GM19372 (cell line): ENCODE measurements at regions not wholly inside any gene's neighbourhood (a gene's known extent, or its start where the extent isn't known, plus 50 kb on each side); places are given as distances from the start of the nearest gene placed in this dataset.

Experiments
- ATAC-seq: cut with Tn5 transposase; IDR thresholded peaks from one replicate; pipeline ENCODE4 v1.9.1; 2021; ENCODE audit warnings: mild to moderate bottlenecking, low read depth, moderate library complexity; ENCODE audit not compliant: unreplicated experiment

GRCh38 chr10:60669501-60669900 is 108.8 kb upstream of the CDK1 start:
- no peak for ATAC-seq

DNA sequence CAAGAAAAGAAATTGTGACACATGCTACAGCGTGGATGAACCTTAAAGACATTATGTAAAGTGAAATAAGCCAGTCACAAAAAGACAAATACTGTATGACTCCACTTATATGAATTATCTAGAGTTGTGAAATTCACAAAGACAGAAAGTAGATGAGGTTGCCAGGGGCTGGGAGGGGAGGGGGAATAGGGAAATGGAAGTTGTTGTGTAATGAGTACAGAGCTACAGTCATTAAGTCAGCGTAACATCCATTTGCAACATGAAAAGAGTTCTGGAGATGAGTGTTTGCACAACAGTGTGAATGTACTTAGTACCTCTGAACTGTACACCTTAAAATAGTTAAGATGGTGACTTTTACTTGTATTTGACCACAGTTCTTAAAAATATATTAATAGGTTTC is 112.1 kb upstream of the CDK1 start:
- no peak for ATAC-seq

GRCh38 chr10:60664859-60665258 is 113.4 kb upstream of the CDK1 start:
- ATAC-seq: no peak

GRCh38 chr10:60663850-60664249 is 114.4 kb upstream of the CDK1 start:
- no peak for ATAC-seq

DNA sequence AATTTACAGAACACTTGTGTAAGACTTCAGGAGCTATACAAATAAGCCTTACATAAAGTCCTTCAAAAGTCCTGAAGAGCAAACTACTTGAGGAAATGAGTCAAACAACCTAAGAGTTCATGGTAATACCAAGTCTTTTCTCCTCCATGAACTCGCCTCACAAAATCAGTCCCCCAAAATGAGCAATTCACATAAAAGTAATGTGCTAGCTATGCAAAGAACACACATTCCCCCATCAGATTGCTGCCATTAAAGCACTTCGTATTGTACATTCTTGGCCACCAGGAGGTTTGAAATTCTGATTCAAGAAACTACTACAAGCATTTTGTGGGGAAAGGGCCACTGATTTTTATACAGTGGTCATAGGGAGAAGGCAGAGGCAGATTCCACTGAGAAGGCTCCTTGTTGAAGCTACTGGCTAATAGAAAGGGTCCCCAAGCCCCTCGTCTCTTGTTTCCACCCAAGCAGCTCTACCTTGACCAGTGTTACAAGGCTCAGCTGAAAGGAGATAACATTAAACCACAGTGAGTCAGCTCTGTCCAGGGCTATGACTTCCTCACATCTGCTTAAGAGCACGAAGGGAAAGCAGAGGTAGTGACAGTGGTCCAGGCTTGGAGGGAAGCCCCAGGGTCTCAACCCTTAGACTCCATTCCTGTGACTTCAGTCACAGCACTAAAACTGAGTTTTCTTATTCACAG is 115.2 kb upstream of the CDK1 start:
- ATAC-seq: no peak

DNA sequence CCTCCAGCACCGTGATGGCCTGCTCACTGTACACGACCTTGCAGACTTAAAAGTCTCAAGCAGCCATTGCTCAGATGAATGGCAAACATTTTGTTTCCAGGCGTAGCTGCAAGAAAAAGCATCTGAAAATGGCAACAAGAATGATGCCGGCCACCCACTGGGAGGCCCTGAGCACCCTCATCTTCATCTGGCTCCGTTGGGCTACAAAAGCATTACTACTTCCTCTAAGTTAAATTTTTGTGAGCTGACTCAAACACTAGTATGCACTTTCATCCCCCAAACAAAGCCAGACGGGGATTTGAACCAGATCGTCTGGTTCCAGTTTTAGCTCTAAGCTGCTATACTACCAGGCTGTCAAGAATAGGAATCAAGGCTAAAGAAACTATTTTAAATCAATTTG is 116.6 kb upstream of the CDK1 start:
- no peak for ATAC-seq

DNA sequence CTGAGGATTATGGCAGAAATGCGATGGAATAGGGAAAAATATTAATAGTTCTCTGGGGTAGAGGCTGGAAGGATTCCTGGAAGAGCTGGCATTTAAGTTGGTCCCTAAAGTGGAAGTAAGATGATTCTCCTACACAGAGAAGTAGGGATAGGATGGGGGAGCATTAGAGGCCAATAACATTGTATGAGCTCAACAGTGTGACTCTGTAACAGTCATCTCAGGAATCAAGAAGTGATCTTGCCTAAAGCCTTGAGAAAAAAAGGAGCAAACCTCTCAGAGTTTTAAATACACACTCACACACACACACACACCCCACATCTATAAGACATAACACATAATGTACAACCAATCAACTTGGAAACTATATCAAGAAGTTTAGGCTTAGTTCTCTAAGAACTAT is 117.7 kb upstream of the CDK1 start:
- no peak for ATAC-seq

DNA sequence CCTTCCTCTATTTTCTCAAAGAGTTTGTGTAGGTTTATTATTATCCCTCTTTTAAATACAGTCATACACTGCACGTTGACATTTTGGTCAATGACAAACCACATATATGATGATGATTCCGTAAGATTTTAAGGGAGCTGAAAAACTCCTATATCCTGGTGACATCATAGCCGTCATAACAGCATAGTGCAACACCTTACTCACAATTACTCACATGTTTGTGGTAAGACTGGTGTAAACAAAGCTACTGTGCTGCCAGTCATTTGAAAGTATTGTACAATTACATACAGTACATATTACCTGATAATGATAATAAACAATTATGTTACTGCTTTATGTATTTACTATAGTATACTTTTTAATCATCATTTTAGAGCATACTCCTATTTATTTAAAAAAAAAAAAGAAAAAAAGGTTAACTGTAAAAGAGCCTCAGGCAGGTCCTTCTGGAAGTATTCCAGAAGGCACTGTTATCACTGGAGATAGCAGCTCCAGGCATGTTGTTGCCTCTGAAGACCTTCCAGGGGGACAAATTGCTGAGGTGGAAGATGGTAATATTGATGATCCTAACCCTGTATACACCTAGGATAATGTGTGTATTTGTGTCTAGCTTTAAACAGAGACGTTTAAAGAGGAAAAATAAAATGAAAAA is 123.3 kb upstream of the CDK1 start:
- no peak for ATAC-seq

- peak; percentile 73 for ATAC-seq
Observed at GRCh38 chr10:60652628-60653027, 125.7 kb upstream of the CDK1 start.

GRCh38 chr10:60650378-60650800 is 127.9 kb upstream of the CDK1 start:
- no peak for ATAC-seq

DNA sequence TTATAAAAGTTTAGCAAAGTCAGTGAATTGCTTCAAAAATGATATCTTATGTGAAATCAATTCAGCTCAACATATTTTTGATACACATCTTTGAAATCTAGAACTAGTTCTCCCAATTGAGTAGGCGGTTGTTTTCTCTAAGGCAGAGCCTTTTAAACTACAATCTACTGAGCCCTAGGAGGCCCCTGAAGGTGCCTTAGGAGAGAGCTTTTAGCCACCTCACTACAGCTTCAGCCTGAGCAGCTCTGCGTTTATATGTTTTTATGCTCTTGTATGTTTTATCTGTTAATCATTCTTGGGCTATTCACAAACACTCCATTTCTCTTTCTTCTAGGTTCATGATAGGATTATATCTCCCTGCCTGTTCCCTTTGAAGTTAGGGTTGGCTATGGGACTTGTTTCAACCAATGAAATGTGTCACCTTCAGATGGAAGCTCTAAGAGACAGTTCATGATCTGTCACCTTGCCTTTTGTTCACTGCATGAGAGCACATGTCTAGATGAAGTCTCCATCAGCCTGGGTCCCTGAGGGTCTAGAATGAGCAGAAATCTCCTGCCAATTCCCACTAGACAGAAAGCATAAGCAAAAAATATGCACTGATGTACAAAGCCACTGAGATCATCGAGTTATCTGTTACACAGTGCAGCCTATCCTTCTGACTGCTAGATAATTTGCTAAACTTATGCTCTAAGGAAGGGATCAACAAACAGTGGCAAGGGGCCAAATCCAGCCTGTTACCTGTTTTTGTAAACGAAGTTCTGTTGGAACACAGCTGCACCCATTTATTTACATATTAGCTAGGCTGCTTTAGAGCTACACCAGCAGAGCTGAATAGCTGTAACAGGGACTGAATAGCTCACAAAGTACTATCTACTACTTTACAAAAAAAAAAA is 128.5 kb upstream of the CDK1 start:
- ATAC-seq: no peak

- ATAC-seq: no peak
Observed at GRCh38 chr10:60648761-60649160, 129.5 kb upstream of the CDK1 start.

DNA sequence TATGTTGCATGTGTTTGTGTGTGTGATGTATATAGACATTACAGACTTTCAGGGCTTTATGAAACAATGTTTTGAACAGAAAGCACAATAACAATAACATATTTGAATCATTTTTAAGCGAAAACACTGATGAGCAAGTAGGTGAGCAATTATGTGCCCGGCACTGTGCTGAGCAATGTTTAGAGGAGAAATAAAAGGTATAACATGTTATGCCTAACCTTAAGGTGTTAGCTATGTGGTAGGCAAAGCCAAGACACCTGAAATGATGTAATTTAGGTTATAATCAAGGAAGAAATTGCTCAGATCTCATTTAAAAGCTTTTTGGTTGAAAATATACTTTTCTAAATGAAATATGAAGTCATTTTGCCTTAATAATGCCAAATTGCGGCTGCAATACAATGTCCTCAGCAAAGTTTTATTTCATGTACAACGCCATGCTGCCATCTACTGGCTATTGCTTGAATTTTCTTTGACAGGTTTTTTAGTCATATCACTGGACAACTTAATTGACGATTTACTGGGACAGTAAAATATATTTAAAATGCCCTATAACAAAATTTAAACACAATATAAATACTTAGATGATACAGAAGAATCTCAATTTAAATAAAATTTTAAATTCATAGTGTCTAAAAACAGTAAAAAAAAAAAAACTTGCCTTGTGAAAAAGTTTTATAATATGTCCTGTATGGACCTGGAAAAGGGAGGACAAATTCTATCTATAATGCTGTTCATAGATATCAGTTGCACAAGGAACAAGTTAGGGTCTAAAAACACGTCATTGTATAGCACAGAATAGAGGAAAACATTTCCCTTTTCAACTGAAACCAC is 131.1 kb upstream of the CDK1 start:
- ATAC-seq: peak; percentile 74

DNA sequence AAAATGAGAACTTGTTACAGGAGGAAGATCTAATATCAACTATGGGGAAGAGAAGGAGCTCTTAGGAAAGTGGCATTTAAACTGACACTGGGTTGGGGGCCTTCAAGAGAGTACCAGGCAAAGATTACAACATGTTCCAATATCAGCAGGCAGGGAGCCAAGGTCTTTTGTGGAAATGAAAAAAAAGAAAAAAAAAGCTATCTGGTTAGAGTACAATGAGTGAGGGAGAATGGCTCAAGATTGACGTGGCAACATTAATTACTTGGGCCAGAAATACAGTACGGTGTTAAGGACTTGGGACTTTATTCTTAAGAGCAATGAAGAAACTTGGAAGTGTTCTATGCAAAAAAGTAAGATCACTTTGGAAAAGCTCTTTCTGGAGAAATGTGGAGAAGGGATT is 132.3 kb upstream of the CDK1 start:
- no peak for ATAC-seq

- no peak for ATAC-seq
Observed at GRCh38 chr10:60644436-60645130, 133.7 kb upstream of the CDK1 start.

GRCh38 chr10:60643874-60644273 is 134.4 kb upstream of the CDK1 start:
- no peak for ATAC-seq

GRCh38 chr10:60629332-60629731 is 148.9 kb upstream of the CDK1 start:
- ATAC-seq: no peak

- no peak for ATAC-seq
Observed at GRCh38 chr10:60627778-60628748, 150.2 kb upstream of the CDK1 start.

DNA sequence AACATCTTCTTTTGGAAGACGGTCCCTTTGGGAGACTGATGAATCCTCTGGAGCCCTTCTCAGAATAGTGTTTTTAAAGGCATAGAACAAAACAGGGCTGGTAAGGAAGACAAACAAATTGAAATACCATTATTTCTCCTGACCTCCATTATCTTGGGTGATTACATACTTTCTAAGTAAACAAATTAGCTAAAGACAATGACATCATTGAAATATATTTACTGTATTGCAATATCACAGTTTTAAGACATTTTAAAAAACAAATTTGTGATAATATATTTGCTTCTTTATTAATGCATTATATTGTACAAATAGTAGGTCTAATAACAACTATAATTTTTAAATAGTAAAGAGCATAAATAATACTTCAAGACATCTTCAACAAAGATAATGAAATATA is 152.2 kb upstream of the CDK1 start:
- ATAC-seq: no peak
